Gastroesophageal sphincter (tissue), 3 donors: ENCODE measurements at regions not wholly inside any gene's neighbourhood (a gene's known extent, or its start where the extent isn't known, plus 50 kb on each side); places are given as distances from the start of the nearest gene placed in this dataset.

Experiments
- CTCF ChIP-seq, 4 experiments: fragments of 200-600 bp in 2 of 4; fragments of 450-650 bp in 2 of 4; sonication (generic) in 1 of 4; IDR thresholded peaks; one replicate each; pipeline ENCODE4 v1.5.1; 2017 to 2019; ENCODE audit warnings: antibody characterized with exemption in 4 of 4, mild to moderate bottlenecking in 2 of 4, moderate library complexity in 2 of 4
- POLR2A ChIP-seq, 2 donors: fragments of 450-650 bp; IDR thresholded peaks; one replicate each; pipeline ENCODE4 v1.6.1; 2017; ENCODE audit warnings: antibody characterized with exemption in 2 of 2, mild to moderate bottlenecking in 2 of 2, moderate library complexity in 1 of 2
- POLR2AphosphoS5 ChIP-seq: sonication (generic); formaldehyde crosslinking; IDR thresholded peaks from one replicate; pipeline ENCODE4 v1.6.1; 2017; ENCODE audit warnings: antibody characterized with exemption

DNA sequence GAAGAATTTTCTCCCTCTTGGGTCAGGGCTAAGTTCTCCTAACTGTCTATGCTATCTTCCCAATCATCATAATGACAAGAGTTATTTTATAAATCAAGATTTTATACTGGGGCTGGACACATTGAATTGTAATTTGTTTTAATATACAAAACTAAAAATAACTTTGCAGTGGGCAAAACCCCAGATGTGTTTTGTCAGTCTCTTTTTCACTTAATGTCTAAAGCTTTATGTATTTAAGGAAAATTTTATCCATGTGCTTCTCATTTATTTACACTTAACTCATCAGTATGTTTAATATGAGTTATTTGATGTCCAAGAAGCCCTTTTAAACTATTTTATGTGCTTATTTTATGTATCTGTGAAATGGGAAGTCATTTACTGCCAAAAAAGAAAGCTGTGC lies 362.8 kb upstream of the ADAMTSL1 start:
- TF ChIP-seq CTCF (IDR thresholded peaks at IDR 0.05) = no peak
- no peak for TF ChIP-seq POLR2A (IDR thresholded peaks at IDR 0.05)
- no peak for TF ChIP-seq POLR2AphosphoS5
